ENCODE measurements at regions not wholly inside any gene's neighbourhood (a gene's known extent, or its start where the extent isn't known, plus 50 kb on each side); places are given as distances from the start of the nearest gene placed in this dataset.
"Not testable (repeated sequence)": the region's sequence is repeated elsewhere in the genome, so short reads cannot be mapped to it uniquely, and the experiment has no call there.

- H3K27me3 Mint-ChIP-seq (ENCODE audit: low read depth); H3K4me1 Mint-ChIP-seq; CTCF ChIA-PET; H3K36me3 Mint-ChIP-seq; H3K27ac Mint-ChIP-seq; H3K4me3 Mint-ChIP-seq; DNase-seq (ENCODE audit: low spot score); ATAC-seq; POLR2A ChIA-PET: not testable (repeated sequence)
- TF ChIP-seq HMGA2 (CRISPR knock-in tag; IDR thresholded peaks at IDR 0.05) = peak; percentile 93
- H3K9me3 Mint-ChIP-seq = peaks cover 11% of the 10 kb centered on the region
These were observed 764.2 kb upstream of the LRATD1 start for GRCh38 chr2:13868275-13868674.

- ChIA-PET CTCF (no interaction called here), POLR2A (no interaction called here)
- H3K9me3 Mint-ChIP-seq = no peaks in the 10 kb centered on the region
- no peaks in the 10 kb centered on the region for H3K27me3 Mint-ChIP-seq (ENCODE audit: low read depth)
- H3K36me3 Mint-ChIP-seq = no peaks in the 10 kb centered on the region
- ATAC-seq = no peak
- no peak for DNase-seq (ENCODE audit: low spot score)
- H3K27ac Mint-ChIP-seq = no peak overlapping the region
- no peak overlapping the region for H3K4me3 Mint-ChIP-seq
- no peaks in the 10 kb centered on the region for H3K4me1 Mint-ChIP-seq
- TF ChIP-seq ARID4B (CRISPR knock-in tag; IDR thresholded peaks at IDR 0.05; ENCODE audit: borderline replicate concordance) (no peak), STAT6 (CRISPR knock-in tag; conservative IDR thresholded peaks at IDR 0.05; ENCODE audit: low read depth) (no peak), NFATC4 (CRISPR knock-in tag; IDR thresholded peaks at IDR 0.05) (no peak), SOX15 (CRISPR knock-in tag; IDR thresholded peaks at IDR 0.05) (no peak), TEAD1 (CRISPR knock-in tag; IDR thresholded peaks at IDR 0.05) (no peak), CTCF (IDR thresholded peaks at IDR 0.05) (no peak), PREB (CRISPR knock-in tag; IDR thresholded peaks at IDR 0.05; ENCODE audit: borderline replicate concordance) (no peak), ZNF317 (CRISPR knock-in tag; IDR thresholded peaks at IDR 0.05; ENCODE audit: borderline replicate concordance, low read depth) (no peak), CBFB (CRISPR knock-in tag; IDR thresholded peaks at IDR 0.05; ENCODE audit: low read depth) (no peak), E2F1 (CRISPR knock-in tag; IDR thresholded peaks at IDR 0.05) (no peak), AFF4 (CRISPR knock-in tag; IDR thresholded peaks at IDR 0.05; ENCODE audit: borderline replicate concordance) (no peak), TP53 (CRISPR knock-in tag; IDR thresholded peaks at IDR 0.05) (no peak), TEAD4 (CRISPR knock-in tag; IDR thresholded peaks at IDR 0.05) (no peak), TCF7 (CRISPR knock-in tag; IDR thresholded peaks at IDR 0.05; ENCODE audit: low read depth) (no peak), AR (CRISPR knock-in tag; IDR thresholded peaks at IDR 0.05) (no peak), KAT7 (CRISPR knock-in tag; IDR thresholded peaks at IDR 0.05; ENCODE audit: borderline replicate concordance) (no peak)
These were observed 756.0 kb upstream of the LRATD1 start for GRCh38 chr2:13876491-13877037.

All from WTC11 (cell line).